C4-2B (cell line): ENCODE measurements at regions not wholly inside any gene's neighbourhood (a gene's known extent, or its start where the extent isn't known, plus 50 kb on each side); places are given as distances from the start of the nearest gene placed in this dataset.

Experiments
- H3K27ac ChIP-seq: fragments of 450-650 bp; 2 replicates; pipeline ENCODE4 v1.5.1; 2017
- CTCF ChIP-seq: fragments of 450-650 bp; conservative IDR thresholded peaks from 2 replicates; pipeline ENCODE4 v1.5.1; 2017; ENCODE audit warnings: mild to moderate bottlenecking
- ZFX ChIP-seq: fragments of 450-650 bp; IDR thresholded peaks from 2 replicates; pipeline ENCODE4 v1.6.1; 2017

- no peak overlapping the region for H3K27ac ChIP-seq
- TF ChIP-seq CTCF (no peak), ZFX (no peak)
These were observed 90.5 kb upstream of the CDH10 start for GRCh38 chr5:24735284-24735683.

DNA sequence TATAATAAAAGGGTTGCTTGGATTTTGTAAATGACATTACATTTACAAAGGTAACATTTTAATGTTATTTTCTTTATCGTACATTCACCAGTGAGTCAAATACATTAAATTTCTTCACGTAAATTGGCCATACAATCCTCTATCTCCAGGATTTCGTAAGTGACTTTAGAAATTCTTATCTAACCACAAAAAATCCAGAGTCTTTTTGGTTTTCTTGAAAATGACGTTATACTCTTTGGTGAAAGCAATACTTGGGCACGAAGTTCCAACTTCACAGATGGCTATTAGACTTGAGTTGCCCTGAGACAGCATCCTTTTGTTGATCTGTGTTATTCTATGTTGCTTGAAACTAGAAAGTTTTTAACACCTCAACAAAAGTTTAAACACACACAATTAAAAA lies 87.4 kb upstream of the CDH10 start:
- no peak overlapping the region for H3K27ac ChIP-seq
- TF ChIP-seq ZFX (no peak), CTCF (no peak)

- TF ChIP-seq CTCF, result no peak
- TF ChIP-seq ZFX, result no peak
- H3K27ac ChIP-seq, result no peak overlapping the region
These were observed 76.0 kb upstream of the CDH10 start for GRCh38 chr5:24720743-24721142.

GRCh38 chr5:24714746-24715145 lies 70.0 kb upstream of the CDH10 start:
- H3K27ac ChIP-seq, result no peak overlapping the region
- TF ChIP-seq ZFX (no peak), CTCF (no peak)

GRCh38 chr5:24712947-24713346 lies 68.2 kb upstream of the CDH10 start:
- TF ChIP-seq CTCF, result no peak
- no peak for TF ChIP-seq ZFX

GRCh38 chr5:24712047-24712446 lies 67.3 kb upstream of the CDH10 start:
- TF ChIP-seq ZFX (no peak), CTCF (no peak)
- no peak overlapping the region for H3K27ac ChIP-seq

More at GRCh38 chr5:24712947-24713346, 68.2 kb upstream of the CDH10 start:
- H3K27ac ChIP-seq, result no peak overlapping the region

DNA sequence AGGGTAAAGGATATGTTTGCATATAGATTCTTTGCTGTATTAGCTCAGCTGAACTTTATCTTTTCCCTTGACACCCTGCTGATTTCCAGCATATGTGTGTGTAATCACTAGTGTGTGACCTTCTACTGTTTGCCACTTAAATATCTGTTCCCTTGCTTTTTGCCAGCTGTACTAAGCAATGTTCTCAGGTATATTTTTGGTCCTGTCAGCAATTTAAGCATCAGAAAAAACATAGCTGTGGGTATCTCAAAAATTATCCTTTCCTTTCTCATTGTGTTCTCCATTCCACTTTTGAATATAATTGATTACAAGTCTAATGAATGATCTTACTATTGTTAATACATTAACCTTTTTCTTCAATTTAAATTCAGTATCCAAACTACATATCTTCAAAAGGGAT lies 59.2 kb upstream of the CDH10 start:
- H3K27ac ChIP-seq, result no peak overlapping the region
- TF ChIP-seq CTCF, result no peak
- no peak for TF ChIP-seq ZFX
